Cardiac muscle cell (in vitro differentiated cells and primary cell): ENCODE measurements at regions not wholly inside any gene's neighbourhood (a gene's known extent, or its start where the extent isn't known, plus 50 kb on each side); places are given as distances from the start of the nearest gene placed in this dataset.

ENCODE experiments used
- DNase-seq, 2 donors: peaks; one replicate each; pipeline versions ENCODE4 v3.0.0 to v3.0.0-alpha.2; 2010 to 2017; ENCODE audit warnings: low read depth in 1 of 2, low spot score in 1 of 2
- H3K27ac ChIP-seq: fragments of 200-600 bp; sonication (generic); 2 replicates; pipeline ENCODE4 v1.5.1; 2016
- H3K27me3 ChIP-seq: fragments of 200-600 bp; sonication (generic); 2 replicates; pipeline ENCODE4 v1.6.0; 2016; ENCODE audit warnings: control low read depth
- H3K36me3 ChIP-seq: fragments of 200-600 bp; sonication (generic); 2 replicates; pipeline ENCODE4 v1.5.1; 2016; ENCODE audit warnings: control low read depth
- H3K4me1 ChIP-seq: fragments of 200-600 bp; sonication (generic); 2 replicates; pipeline ENCODE4 v1.8.1; 2017; ENCODE audit warnings: low read depth, mild to moderate bottlenecking, mixed run types
- H3K4me3 ChIP-seq: fragments of 200-600 bp; sonication (generic); 2 replicates; pipeline ENCODE4 v1.5.1; 2016; ENCODE audit warnings: mild to moderate bottlenecking
- H3K9me3 ChIP-seq: fragments of 200-600 bp; sonication (generic); 2 replicates; pipeline ENCODE4 v1.5.1; 2017; ENCODE audit warnings: low read depth, mild to moderate bottlenecking, control low read depth
- TF ChIP-seq, protein P1 (sequence below): IDR thresholded peaks from 2 replicates; pipeline ENCODE4 v1.5.1; 2012; ENCODE audit warnings: low read depth, mild to moderate bottlenecking, low read length

DNA sequence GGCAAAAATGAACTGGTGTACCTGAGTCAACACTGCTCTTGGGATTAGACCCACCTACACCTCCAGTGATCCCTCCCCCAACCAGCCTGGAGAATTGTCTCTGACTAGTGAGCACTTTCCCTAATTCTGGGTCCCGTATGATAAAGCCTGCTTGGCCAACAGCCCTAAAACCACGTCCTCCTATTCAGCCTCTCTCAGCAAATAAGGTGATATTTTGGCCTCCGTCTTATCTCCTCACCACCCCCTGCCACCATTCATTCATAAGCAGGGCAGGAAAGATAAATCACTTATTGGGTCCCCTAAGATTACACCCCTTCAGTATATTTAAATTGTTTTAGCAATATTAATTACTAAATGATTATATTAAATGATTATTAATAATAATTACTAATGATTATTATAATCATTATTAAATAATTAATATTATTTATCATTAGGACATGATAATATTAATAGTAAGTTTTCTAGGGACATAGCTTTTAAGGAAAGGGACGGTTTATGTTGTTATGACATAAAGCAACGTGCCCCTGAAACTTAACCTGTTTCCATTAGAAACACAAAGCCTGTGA, 108.0 kb downstream of the DUSP10 start:
- Histone ChIP-seq H3K4me1 (peaks cover 22% of the 10 kb centered on the region), H3K4me3 (no peak overlapping the region), H3K36me3 (no peaks in the 10 kb centered on the region), H3K27ac (no peak overlapping the region), H3K27me3 (no peaks in the 10 kb centered on the region), H3K9me3 (no peaks in the 10 kb centered on the region)
- TF ChIP-seq, protein P1, sequence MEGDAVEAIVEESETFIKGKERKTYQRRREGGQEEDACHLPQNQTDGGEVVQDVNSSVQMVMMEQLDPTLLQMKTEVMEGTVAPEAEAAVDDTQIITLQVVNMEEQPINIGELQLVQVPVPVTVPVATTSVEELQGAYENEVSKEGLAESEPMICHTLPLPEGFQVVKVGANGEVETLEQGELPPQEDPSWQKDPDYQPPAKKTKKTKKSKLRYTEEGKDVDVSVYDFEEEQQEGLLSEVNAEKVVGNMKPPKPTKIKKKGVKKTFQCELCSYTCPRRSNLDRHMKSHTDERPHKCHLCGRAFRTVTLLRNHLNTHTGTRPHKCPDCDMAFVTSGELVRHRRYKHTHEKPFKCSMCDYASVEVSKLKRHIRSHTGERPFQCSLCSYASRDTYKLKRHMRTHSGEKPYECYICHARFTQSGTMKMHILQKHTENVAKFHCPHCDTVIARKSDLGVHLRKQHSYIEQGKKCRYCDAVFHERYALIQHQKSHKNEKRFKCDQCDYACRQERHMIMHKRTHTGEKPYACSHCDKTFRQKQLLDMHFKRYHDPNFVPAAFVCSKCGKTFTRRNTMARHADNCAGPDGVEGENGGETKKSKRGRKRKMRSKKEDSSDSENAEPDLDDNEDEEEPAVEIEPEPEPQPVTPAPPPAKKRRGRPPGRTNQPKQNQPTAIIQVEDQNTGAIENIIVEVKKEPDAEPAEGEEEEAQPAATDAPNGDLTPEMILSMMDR: no peak
- no peak for DNase-seq

DNA sequence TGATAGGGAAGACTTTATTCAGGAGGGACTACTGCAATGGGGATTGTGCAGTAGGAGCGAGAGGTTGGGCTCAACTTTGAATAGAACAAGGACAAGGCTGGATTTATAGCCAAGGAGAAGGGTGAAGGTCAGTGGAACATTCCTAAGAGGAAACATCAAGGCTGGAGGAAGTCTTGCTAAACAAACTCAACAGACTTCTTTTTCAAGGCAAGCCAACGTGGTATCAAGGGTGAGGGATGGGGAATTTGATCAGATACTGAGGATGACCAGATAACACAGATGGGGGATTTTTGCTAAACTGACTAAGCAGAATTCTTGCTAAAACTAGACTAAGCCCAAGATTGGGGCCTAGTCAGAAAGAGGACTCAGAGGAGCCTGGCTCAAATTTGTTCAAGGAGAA, 107.3 kb downstream of the DUSP10 start:
- H3K4me1 ChIP-seq: peaks cover 22% of the 10 kb centered on the region
- no peaks in the 10 kb centered on the region for H3K36me3 ChIP-seq
- H3K4me3 ChIP-seq: no peak overlapping the region
- no peak overlapping the region for H3K27ac ChIP-seq
- DNase-seq: no peak
- TF ChIP-seq, protein P1: no peak
- no peaks in the 10 kb centered on the region for H3K9me3 ChIP-seq
- no peaks in the 10 kb centered on the region for H3K27me3 ChIP-seq

DNA sequence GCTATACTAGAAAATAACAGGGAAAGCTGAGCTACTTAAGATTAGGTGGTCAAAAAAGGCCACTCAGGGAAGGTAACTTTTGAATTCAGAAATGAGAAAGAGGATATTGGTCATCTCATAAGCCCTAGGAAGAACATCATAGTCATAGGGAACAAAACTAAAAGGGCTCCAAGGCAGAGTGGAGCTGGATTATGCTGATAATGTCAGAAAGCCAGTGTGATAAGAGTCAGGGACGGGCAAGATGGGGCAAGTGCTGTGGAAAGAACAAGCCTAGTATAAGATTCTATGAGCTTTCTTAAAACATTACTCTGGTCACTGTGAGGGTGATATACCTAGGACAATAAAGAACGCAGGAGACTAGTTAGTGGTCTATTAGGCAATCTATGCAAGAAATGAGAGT, 106.6 kb downstream of the DUSP10 start:
- H3K36me3 ChIP-seq: no peaks in the 10 kb centered on the region
- no peaks in the 10 kb centered on the region for H3K27me3 ChIP-seq
- H3K4me3 ChIP-seq: no peak overlapping the region
- peaks cover 22% of the 10 kb centered on the region for H3K4me1 ChIP-seq
- H3K27ac ChIP-seq: no peak overlapping the region
- TF ChIP-seq, protein P1: no peak
- no peak for DNase-seq
- no peaks in the 10 kb centered on the region for H3K9me3 ChIP-seq

DNA sequence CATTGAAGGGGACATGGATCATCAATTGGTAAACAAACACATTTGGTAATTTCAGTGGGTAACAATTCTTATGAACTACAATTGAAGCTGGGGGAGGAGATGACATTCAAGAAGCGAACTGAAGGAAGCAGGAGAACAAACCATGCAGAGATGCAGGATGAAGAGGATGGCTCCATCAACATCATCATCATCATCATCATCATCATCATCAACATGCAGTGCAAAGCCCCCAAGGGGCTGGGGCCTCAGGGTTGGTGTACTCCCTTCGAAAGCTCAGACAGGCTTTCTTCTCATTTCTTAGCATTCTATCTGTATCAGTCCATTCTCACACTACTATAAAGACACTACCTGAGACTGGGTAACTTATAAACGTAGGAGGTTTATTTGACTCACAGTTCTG, 105.8 kb downstream of the DUSP10 start:
- TF ChIP-seq, protein P1: no peak
- DNase-seq: no peak
- Histone ChIP-seq H3K4me1 (peaks cover 22% of the 10 kb centered on the region), H3K27me3 (no peaks in the 10 kb centered on the region), H3K9me3 (no peaks in the 10 kb centered on the region), H3K4me3 (no peak overlapping the region), H3K36me3 (no peaks in the 10 kb centered on the region), H3K27ac (no peak overlapping the region)

DNA sequence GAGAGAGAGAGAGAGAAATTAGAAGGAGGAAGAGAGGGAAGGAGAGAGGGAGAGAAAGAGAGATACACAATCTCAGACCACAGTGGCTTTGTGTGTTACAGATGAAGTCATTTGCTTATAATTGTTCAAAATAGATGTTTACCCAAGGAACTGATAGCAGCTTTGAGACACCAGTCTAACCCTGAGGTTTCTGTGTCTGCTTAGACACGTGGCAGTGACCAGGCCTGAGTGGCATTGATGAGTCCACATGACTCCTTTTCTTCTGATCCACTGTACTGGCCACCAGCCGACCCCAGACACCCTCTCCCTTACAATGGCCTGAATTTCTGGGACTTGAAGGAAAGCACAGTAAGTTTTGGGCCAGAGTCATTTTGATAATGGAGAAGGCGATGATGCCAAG, 104.9 kb downstream of the DUSP10 start:
- no peak for DNase-seq
- Histone ChIP-seq H3K36me3 (no peaks in the 10 kb centered on the region), H3K4me1 (peaks cover 15% of the 10 kb centered on the region), H3K27me3 (no peaks in the 10 kb centered on the region), H3K27ac (no peak overlapping the region), H3K9me3 (no peaks in the 10 kb centered on the region), H3K4me3 (no peak overlapping the region)
- TF ChIP-seq, protein P1: no peak

DNA sequence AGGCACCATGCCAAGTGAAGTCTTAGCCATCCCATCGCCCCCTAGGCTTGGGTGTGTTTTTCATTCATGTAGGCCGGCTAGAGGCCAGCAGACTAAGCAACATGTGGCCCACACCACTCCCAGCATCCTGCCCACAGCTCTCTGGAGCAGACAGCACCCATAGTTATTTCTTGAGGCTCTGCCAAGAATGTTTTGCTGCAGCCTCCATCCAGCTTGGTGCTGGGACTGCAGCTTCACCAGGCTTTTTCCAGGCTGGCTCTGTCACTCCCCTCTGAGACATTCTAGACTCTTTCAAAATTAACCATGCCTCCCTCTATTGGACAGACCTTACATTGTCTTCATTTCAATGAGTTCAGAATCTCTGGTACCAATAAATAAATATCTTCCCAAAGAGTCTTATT, 104.2 kb downstream of the DUSP10 start:
- Histone ChIP-seq H3K9me3 (no peaks in the 10 kb centered on the region), H3K36me3 (no peaks in the 10 kb centered on the region), H3K27ac (no peak overlapping the region), H3K4me1 (peaks cover 12% of the 10 kb centered on the region), H3K27me3 (no peaks in the 10 kb centered on the region), H3K4me3 (no peak overlapping the region)
- TF ChIP-seq, protein P1: no peak
- peak; percentile 5 to 12 for DNase-seq
